NCI-H748 (cell line): ENCODE measurements at regions not wholly inside any gene's neighbourhood (a gene's known extent, or its start where the extent isn't known, plus 50 kb on each side); places are given as distances from the start of the nearest gene placed in this dataset.

Experiments used
- DNase-seq: peaks from one replicate; lab custom pipeline; 2025; ENCODE audit not compliant: unreplicated experiment; lab: John Stamatoyannopoulos, UW

- DNase-seq = no peak
Observed at GRCh38 chrX:42624524-42624923, 153.4 kb downstream of the PPP1R2C start.

DNA sequence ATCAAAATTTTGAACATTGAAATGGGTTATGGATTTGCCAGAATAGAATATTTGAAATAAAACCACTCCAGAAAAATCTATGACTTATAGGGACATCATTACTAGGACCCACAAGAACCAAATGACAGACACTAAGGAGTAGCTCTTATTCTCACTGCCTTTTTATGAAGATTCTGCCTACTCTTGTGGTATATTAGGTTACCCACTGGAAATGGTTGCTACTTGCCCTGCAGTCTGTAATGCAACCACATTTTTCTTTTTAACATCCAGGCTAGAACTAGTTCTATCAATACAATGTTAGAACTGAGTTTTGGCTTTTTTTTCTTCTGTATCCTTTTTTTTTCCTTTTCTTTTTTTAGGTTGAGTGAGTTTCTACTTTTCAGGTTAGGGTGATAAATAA lies 158.9 kb downstream of the PPP1R2C start:
- DNase-seq = no peak

DNA sequence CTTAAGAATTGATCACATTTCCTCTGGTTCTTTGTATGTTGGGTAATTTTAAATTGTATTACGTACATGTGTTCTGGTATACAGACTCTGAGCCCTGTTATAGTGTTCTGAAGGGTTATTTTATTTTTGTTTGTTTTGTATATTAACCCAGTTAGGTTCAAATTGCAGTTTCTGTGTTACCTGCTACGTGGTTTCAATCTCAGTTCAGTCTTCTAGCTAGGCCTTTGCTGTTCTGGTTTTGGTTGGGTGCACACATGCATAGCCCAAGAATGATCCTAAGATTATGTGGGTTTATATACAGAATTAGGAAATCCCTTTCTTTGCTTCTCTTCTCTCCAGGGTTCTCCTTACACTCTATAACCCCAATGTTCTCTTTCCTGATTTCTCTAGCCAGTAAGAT lies 161.0 kb downstream of the PPP1R2C start:
- no peak for DNase-seq

DNA sequence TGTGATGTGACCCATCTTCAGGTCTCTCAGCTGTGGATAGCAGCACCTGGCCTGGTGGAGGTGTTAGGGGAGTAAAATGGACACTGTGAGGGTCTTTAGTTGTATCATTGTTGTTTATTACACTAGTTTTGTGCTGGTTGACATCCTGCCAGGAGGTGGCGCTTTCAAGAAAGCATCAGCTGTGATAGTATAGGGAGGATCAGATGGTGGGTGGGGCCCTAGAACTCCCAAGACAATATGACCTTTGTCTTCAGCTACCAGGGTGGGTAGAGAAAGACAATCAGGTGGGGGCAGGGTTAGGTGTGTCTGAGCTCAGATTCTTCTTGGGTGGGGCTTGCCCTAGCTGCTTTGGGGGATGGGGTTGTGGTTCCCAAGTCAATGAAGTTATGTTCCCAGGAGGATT lies 162.8 kb downstream of the PPP1R2C start:
- DNase-seq = peak; percentile 31

GRCh38 chrX:42606591-42606990 lies 171.4 kb downstream of the PPP1R2C start:
- no peak for DNase-seq

DNA sequence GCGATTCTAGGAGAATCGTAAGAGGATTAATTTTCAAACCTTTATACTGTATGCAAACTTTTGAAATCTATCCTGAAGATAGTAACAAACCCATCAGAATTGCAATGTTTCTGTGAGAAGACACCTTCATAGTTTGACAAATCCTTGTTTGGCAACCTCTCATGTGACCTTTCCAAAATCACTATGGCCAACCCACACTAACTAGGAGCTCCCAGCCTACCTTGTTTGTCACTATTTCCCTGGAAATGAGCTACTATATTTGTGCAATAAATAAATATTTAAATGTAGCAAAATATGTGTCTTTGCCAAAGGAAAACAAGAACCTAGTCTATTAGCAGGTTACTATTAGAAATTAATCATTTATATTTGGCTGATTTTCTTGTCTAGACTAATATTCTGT lies 173.7 kb downstream of the PPP1R2C start:
- DNase-seq = no peak

- no peak for DNase-seq
Observed at GRCh38 chrX:42603016-42603415, 174.9 kb downstream of the PPP1R2C start.

- no peak for DNase-seq
Observed at GRCh38 chrX:42602566-42602965, 175.4 kb downstream of the PPP1R2C start.

GRCh38 chrX:42602136-42602535 lies 175.8 kb downstream of the PPP1R2C start:
- no peak for DNase-seq

DNA sequence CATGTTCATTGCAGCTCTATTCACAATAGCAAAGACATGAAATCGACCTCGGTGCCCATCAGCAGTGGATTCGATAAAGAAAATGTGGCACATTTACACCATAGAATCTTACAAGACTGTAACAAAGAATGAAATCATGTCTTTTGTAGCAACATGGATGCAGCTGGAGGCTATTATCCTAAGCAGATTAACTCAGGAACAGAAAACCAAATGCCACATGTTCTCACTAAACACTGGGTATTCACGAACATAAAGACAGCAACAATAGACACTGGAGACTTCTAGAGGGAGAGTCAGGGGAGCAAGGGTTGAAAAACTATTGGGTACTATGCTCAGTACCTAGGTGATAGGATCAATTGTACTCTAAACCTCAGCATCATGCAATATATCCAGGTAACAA lies 180.5 kb downstream of the PPP1R2C start:
- no peak for DNase-seq

GRCh38 chrX:42585842-42586621 lies 191.9 kb downstream of the PPP1R2C start:
- DNase-seq = no peak

DNA sequence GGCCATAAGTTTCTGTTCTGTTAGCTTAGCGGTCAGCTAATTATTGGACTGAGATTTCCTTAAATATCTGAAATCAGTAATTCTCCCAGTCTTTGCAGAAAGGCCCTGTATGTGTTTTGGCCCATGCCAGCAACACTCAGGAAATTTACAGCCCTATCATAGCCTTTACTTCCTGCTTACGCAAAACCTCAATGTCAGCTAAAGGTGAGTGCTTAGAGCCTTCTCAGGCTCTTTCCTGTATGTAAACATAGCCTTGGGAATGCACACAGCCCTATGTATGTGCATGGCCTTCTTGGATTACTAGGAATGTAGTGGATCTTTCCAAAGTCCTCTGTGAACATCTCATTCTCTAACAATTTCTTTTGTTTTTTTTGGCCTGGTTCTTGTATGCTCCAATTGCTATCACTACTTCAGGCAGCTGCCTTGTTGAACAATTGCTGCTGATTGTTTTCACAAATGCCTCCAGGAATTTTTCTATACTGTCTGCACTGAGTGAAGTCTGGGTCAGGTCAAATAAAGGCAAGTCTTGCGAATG lies 200.0 kb downstream of the PPP1R2C start:
- no peak for DNase-seq

DNA sequence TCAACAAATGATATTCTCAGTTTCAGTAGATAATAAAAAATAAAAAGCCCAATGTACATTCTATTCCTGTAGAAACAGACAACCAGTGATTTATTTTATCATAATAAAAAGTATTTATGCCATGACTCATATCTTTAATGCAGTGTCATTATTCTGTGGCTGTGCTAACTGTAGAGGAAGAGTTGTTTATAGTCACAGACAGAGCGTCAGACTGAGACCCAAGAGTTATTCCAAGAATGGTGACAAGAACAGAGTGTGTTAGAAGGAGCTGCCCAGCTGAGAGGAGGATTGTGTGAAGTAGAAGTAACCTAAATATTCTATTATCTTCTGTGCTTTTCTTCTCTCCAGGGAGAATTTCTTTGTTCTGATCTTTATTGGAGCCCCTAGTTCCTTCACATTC lies 210.7 kb downstream of the PPP1R2C start:
- DNase-seq = no peak

DNA sequence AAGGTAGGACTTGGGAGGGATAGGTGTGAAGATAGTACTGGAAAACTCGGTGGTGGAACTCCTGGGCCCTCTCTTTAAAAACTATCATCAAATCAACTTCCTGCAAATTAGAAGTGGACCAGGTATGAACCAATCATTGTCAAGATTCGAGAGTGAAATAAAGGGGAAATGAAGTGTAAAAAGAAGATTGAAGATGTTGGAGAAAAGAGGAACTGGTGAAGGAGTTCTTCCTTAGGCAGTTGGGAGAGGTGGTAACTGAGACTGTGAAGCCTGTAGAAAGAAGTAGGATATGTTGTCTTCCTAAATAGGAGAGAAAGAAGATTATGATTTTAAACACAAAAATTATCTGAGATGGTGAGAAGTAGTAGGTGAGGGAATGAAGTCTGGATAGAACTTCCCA lies 212.2 kb downstream of the PPP1R2C start:
- no peak for DNase-seq

DNA sequence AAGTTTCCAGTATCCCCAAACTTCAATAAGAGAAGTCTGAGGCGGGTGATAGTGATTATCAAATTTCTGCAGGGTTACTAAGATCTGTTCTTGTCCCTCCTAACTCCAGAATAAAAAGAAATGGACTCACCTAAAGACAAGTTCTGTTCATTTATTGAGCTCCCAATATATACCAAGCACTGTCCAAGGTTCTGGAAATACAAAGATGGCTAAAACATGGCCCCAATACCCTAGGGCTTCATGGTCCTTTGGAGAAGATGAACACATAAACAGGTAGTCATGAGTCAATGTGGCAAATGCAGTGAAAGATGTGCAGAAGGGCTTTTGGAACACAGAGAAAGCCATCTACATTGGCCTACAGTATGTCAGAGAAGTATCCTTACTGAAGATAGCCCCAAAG lies 231.2 kb downstream of the PPP1R2C start:
- no peak for DNase-seq

DNA sequence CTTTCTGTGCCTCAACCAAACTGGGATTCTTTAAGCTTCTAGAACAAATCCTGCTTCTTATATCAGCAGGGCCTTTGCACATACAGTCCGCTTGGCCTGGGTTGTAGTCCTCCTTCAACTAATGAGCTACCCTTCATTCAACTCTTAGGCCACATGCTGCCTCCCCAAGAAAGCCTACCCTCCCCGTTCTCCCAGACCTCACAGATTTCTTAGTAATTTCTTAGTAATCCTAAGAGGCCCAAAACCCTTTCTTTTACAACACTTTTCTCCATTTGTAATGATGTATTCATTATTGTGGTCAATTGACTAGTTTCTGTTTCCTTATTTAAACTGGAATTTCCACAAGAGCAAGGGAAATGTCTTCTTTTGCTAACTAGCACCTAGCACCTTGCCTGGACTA lies 233.1 kb downstream of the PPP1R2C start:
- no peak for DNase-seq

DNA sequence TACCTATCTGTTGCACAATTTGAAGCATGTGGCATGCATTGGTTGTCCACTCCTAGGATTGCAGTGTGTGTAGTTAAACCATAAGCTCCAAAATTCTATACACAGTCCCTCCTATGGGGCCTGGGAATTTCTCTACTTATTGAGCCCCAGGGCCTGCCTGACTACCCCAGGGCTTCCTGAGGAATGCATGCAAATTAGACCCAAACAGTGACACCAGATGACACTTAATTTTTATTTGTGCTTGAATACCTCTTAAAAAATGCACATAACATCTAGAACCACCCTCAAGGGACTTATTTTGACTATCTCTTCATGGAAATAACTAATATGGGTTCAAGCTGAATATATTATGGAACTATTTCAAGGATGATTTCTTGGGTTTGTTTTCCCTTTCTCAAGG lies 236.4 kb downstream of the PPP1R2C start:
- no peak for DNase-seq

DNA sequence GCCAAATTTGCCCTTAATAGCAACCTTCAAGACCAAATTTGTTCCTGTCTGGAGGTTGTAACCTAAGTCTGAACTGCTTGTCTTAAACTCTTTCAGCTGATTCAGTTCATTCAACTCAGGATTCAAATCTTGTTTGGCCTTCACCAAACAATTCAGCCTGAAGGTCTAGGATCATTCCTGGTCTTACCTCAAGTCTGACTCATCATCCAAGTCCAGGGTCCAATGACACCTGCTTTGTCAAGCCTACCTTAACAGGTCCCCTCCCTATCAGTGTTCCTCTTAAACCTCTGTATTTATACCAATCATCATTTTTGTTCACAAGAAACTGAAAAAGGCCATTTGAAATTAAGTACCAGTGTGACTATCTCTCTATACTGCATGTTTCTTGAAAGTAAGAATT lies 237.8 kb downstream of the PPP1R2C start:
- no peak for DNase-seq

GRCh38 chrX:42538405-42538804 lies 239.6 kb downstream of the PPP1R2C start:
- DNase-seq = no peak

DNA sequence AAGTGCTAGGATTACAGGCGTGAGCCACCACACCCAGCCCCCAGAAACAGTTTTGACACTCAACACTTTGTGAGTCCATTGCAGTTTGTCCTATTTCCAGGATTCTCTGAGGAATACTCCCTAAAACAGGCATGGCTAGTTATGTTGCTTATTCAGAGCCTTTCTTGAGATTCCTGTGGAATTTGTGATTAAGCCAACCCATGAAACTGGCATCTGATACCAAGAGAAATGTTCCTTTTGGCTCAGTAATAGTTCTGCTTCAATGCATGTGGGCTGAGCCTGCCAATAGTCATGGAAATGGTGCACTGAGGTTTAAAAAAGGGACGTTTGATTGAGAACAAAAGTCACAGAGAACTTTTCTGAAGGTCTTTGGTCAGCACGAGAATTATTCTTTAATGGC lies 241.7 kb downstream of the PPP1R2C start:
- no peak for DNase-seq

GRCh38 chrX:42535233-42535632 lies 242.7 kb downstream of the PPP1R2C start:
- no peak for DNase-seq

- DNase-seq = no peak
Observed at GRCh38 chrX:42533761-42534160, 244.2 kb downstream of the PPP1R2C start.

DNA sequence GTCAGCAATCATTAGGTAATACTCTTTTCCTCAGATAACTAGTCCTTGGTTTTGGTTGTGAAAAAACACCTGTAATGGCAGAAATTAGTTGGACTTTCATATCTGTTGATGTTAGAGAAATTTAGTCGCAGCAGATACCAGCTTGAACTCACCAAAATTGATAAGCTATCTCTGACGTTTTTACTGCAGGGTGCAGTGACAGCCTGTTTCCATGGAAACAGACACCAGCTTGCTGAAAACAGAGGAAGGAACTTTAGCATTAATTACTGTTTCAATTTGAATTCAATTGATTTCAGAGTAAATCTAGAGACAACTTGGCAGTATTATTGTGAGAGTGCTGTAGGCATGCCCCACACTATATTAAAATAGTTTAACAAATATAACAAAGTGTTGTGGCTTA lies 246.5 kb downstream of the PPP1R2C start:
- peak; percentile 19 for DNase-seq
